ENCODE measurements at regions not wholly inside any gene's neighbourhood (a gene's known extent, or its start where the extent isn't known, plus 50 kb on each side); places are given as distances from the start of the nearest gene placed in this dataset.

- TF ChIP-seq CTCF (IDR thresholded peaks at IDR 0.05; ENCODE audit: low read length) (no peak), EZH2 (IDR thresholded peaks at IDR 0.05; ENCODE audit: borderline replicate concordance, low read length) (no peak)
Measured at GRCh38 chr20:57932227-57932864, 222.5 kb upstream of the PMEPA1 start.

Data from OCI-LY1 (cell line).